IgD-negative memory B cell (primary cell): ENCODE measurements at regions not wholly inside any gene's neighbourhood (a gene's known extent, or its start where the extent isn't known, plus 50 kb on each side); places are given as distances from the start of the nearest gene placed in this dataset.

Experiments used
- H3K27ac Mint-ChIP-seq, 3 donors: one replicate each; pipeline ENCODE4 v1.8.0; 2020 to 2022; ENCODE audit warnings: mild to moderate bottlenecking in 3 of 3, mixed read lengths in 3 of 3, moderate library complexity in 1 of 3
- H3K27me3 Mint-ChIP-seq: one replicate; pipeline ENCODE4 v1.8.0; 2021; ENCODE audit warnings: mixed read lengths
- H3K36me3 Mint-ChIP-seq: one replicate; pipeline ENCODE4 v1.8.0; 2020; ENCODE audit warnings: mild to moderate bottlenecking, mixed read lengths
- H3K4me1 Mint-ChIP-seq, 3 donors: one replicate each; pipeline ENCODE4 v1.8.0; 2020 to 2022; ENCODE audit warnings: mixed read lengths in 3 of 3, mild to moderate bottlenecking in 1 of 3
- H3K4me3 Mint-ChIP-seq, 4 donors: one replicate each; pipeline ENCODE4 v1.8.0; 2020 to 2022; ENCODE audit warnings: mild to moderate bottlenecking in 4 of 4, mixed read lengths in 4 of 4, moderate library complexity in 3 of 4
- H3K9me3 Mint-ChIP-seq, 3 donors: one replicate each; pipeline ENCODE4 v1.8.0; 2020 to 2021; ENCODE audit warnings: mixed read lengths in 3 of 3, mild to moderate bottlenecking in 1 of 3

DNA sequence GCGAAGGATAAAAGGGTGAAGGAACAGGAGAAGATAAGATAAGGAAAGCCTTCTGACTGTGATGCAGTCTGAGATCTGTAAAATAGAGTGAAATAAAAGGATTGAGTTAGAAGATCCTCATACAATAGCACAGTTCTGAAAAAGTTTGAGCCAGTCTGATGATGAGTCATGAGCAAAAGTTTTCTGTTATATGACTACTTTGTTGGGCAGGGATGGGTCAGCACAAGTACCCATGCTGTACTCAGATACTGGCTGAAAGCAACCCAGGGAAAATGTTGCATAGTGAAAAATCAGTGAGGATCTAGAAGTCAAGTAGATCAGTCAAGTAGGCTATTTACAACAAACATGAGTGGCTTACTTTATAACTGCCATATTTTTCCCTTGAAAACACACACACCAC, 253.5 kb downstream of the PCDH10 start:
- no peak overlapping the region for H3K4me3 Mint-ChIP-seq
- H3K36me3 Mint-ChIP-seq = no peaks in the 10 kb centered on the region
- no peak overlapping the region for H3K27ac Mint-ChIP-seq
- H3K27me3 Mint-ChIP-seq = no peaks in the 10 kb centered on the region
- H3K4me1 Mint-ChIP-seq = no peaks in the 10 kb centered on the region
- H3K9me3 Mint-ChIP-seq = peaks cover 2 to 17% (median 3%) of the 10 kb centered on the region in 3 donors

- Mint-ChIP-seq H3K36me3 (no peaks in the 10 kb centered on the region), H3K4me1 (no peaks in the 10 kb centered on the region), H3K4me3 (no peak overlapping the region), H3K9me3 (peaks cover 1 to 11% (median 3%) of the 10 kb centered on the region in 3 donors), H3K27ac (no peak overlapping the region), H3K27me3 (no peaks in the 10 kb centered on the region)
Observed at GRCh38 chr4:133394971-133395627, 246.0 kb downstream of the PCDH10 start.

DNA sequence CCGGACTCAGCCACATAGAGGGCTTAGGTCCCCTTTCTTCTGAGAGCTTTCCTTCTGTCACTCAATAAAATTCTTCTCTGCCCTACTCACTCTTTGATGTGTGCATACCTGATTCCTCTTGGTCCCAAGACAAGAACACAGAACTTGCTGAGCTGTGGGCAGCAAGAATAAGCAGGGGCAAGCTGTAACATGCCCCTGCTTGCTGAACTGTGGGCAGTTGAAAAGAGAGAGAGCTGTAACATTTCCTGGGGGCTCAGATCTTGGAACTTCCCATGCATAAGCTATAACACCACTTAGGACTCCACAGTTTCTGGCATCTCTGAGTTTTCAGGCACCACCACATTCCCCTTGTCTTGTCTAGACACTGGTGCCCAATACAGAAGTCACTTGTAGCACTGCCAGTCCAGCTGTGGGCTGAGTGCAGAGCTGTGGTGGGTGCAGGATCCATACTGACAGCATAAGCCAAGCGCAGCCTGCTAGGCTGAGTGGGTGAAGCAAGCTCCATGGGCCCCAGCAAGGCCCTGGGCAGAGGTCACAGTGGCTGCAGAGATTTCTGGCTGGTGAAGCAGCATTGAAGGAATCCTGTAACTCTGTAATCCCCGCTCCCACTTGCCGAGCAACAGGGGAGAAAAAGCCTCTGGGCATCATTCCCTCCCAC, 241.2 kb downstream of the PCDH10 start:
- no peak overlapping the region for H3K27ac Mint-ChIP-seq
- H3K36me3 Mint-ChIP-seq = no peaks in the 10 kb centered on the region
- H3K9me3 Mint-ChIP-seq = peaks cover 0 to 3% (median 1%) of the 10 kb centered on the region in 3 donors
- H3K27me3 Mint-ChIP-seq = no peaks in the 10 kb centered on the region
- no peak overlapping the region for H3K4me3 Mint-ChIP-seq
- no peaks in the 10 kb centered on the region for H3K4me1 Mint-ChIP-seq

- no peaks in the 10 kb centered on the region for H3K4me1 Mint-ChIP-seq
- no peaks in the 10 kb centered on the region for H3K36me3 Mint-ChIP-seq
- H3K27me3 Mint-ChIP-seq = no peaks in the 10 kb centered on the region
- H3K27ac Mint-ChIP-seq = no peak overlapping the region
- peaks cover 0 to 3% (median 0%) of the 10 kb centered on the region in 3 donors for H3K9me3 Mint-ChIP-seq
- no peak overlapping the region for H3K4me3 Mint-ChIP-seq
Observed at GRCh38 chr4:133389029-133389428, 239.9 kb downstream of the PCDH10 start.

DNA sequence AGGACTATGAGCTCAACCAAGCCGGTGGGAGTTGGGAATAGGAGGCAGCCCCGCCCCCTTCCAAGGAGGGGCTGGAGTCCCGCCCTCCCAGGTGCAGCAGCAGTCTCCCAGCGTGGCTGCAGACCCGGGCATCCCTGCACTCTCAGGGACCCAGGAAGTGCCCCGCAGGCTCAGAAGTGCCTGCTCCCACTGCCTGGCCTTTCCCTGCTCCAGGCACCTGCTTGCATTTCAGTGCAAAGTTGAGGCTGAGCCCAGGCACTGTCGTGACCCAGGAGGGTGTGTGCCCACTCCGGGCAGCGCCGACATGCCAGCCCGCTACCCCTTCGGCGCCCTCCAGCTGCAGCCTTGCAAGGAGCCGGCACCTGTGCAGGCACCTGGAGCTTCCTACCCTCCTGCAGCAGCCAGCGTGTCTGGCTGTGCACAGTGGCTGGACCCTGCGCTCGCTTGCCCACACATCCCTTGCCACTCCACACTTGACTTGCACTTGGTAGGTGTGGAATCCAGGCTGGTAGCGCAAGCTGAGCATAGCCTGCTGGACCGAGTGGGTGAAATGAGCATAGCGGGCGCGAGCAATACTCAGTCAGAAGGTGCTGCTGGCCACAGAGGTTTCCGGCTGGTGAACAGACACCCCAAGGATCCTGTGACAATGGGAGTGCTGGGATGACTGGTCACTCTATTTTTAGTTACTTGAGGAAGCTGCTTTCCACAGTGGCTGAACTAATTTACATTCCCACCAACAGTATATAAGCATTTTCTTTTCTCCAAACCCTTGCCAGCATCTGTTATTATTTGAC, 236.3 kb downstream of the PCDH10 start:
- H3K4me3 Mint-ChIP-seq = no peak overlapping the region
- no peaks in the 10 kb centered on the region for H3K27me3 Mint-ChIP-seq
- H3K9me3 Mint-ChIP-seq = peaks cover 0 to 2% (median 0%) of the 10 kb centered on the region in 3 donors
- no peaks in the 10 kb centered on the region for H3K4me1 Mint-ChIP-seq
- H3K27ac Mint-ChIP-seq = no peak overlapping the region
- no peaks in the 10 kb centered on the region for H3K36me3 Mint-ChIP-seq

GRCh38 chr4:133379681-133380438, 230.8 kb downstream of the PCDH10 start:
- Mint-ChIP-seq H3K27ac (no peak overlapping the region), H3K4me1 (no peaks in the 10 kb centered on the region), H3K9me3 (peaks cover 0 to 7% (median 0%) of the 10 kb centered on the region in 3 donors), H3K36me3 (no peaks in the 10 kb centered on the region), H3K4me3 (no peak overlapping the region), H3K27me3 (no peaks in the 10 kb centered on the region)

GRCh38 chr4:133377286-133377685, 228.2 kb downstream of the PCDH10 start:
- Mint-ChIP-seq H3K4me1 (no peaks in the 10 kb centered on the region), H3K36me3 (no peaks in the 10 kb centered on the region), H3K27me3 (no peaks in the 10 kb centered on the region), H3K9me3 (peaks cover 0 to 7% (median 0%) of the 10 kb centered on the region in 3 donors), H3K27ac (no peak overlapping the region), H3K4me3 (no peak overlapping the region)

DNA sequence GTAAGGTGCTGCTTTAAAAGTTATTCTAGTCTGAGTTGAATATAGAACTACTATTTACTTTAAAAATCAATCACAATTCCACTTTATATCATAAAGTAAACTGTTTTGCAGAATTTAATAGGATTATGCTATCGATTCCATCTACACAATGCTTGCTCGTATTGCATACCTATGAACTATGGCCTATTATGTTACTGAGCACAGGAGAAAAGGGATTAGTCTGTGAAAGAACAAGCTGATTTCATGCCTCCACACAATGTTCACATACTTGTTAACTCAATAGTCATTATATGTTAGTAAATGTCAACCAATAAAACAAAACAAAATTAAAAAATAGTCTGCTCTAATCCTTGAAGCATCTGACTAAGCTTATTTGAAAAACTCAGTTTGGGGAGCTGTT, 223.6 kb downstream of the PCDH10 start:
- no peak overlapping the region for H3K27ac Mint-ChIP-seq
- peaks cover 0 to 7% (median 0%) of the 10 kb centered on the region in 3 donors for H3K9me3 Mint-ChIP-seq
- no peaks in the 10 kb centered on the region for H3K36me3 Mint-ChIP-seq
- no peak overlapping the region for H3K4me3 Mint-ChIP-seq
- H3K4me1 Mint-ChIP-seq = no peaks in the 10 kb centered on the region
- no peaks in the 10 kb centered on the region for H3K27me3 Mint-ChIP-seq

GRCh38 chr4:133355633-133356032, 206.5 kb downstream of the PCDH10 start:
- H3K4me3 Mint-ChIP-seq = no peak overlapping the region
- no peaks in the 10 kb centered on the region for H3K4me1 Mint-ChIP-seq
- H3K9me3 Mint-ChIP-seq = peaks cover 3 to 32% (median 4%) of the 10 kb centered on the region in 3 donors
- no peak overlapping the region for H3K27ac Mint-ChIP-seq
- H3K36me3 Mint-ChIP-seq = no peaks in the 10 kb centered on the region
- no peaks in the 10 kb centered on the region for H3K27me3 Mint-ChIP-seq

GRCh38 chr4:133347409-133347808, 198.3 kb downstream of the PCDH10 start:
- Mint-ChIP-seq H3K4me1 (no peaks in the 10 kb centered on the region), H3K27me3 (no peaks in the 10 kb centered on the region), H3K36me3 (no peaks in the 10 kb centered on the region), H3K9me3 (peaks cover 0 to 21% (median 0%) of the 10 kb centered on the region in 3 donors), H3K4me3 (no peak overlapping the region), H3K27ac (no peak overlapping the region)

GRCh38 chr4:133324491-133324890, 175.4 kb downstream of the PCDH10 start:
- H3K36me3 Mint-ChIP-seq = peaks cover 3% of the 10 kb centered on the region
- H3K27me3 Mint-ChIP-seq = no peaks in the 10 kb centered on the region
- H3K9me3 Mint-ChIP-seq = peaks cover 2 to 9% (median 3%) of the 10 kb centered on the region in 3 donors
- H3K4me1 Mint-ChIP-seq = no peaks in the 10 kb centered on the region
- H3K27ac Mint-ChIP-seq = no peak overlapping the region
- H3K4me3 Mint-ChIP-seq = no peak overlapping the region

DNA sequence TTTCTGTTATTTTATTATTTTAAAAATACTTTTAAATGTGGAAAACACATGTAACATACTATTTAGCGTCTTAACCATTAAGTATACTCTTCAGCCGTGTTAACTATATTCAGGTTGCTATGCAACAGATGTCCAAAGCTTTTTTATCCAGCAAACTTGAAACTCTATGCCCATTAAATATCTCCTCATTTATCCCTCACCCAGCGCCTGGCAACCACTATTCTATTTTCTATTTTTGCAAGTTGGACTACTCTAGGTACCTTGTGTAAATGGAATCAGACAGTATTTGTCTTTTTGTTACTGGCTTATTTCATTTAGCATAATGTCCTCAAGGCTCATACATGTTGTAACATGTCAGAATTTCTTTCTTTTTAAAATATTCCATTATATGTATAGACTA, 174.6 kb downstream of the PCDH10 start:
- Mint-ChIP-seq H3K4me1 (no peaks in the 10 kb centered on the region), H3K27me3 (no peaks in the 10 kb centered on the region), H3K9me3 (peaks cover 2 to 4% (median 2%) of the 10 kb centered on the region in 3 donors), H3K36me3 (peaks cover 3% of the 10 kb centered on the region), H3K27ac (no peak overlapping the region), H3K4me3 (no peak overlapping the region)

- Mint-ChIP-seq H3K9me3 (peaks cover 0 to 2% (median 0%) of the 10 kb centered on the region in 3 donors), H3K4me3 (no peak overlapping the region), H3K4me1 (no peaks in the 10 kb centered on the region), H3K36me3 (peaks cover 3% of the 10 kb centered on the region), H3K27ac (no peak overlapping the region), H3K27me3 (no peaks in the 10 kb centered on the region)
Observed at GRCh38 chr4:133320576-133321170, 171.6 kb downstream of the PCDH10 start.

DNA sequence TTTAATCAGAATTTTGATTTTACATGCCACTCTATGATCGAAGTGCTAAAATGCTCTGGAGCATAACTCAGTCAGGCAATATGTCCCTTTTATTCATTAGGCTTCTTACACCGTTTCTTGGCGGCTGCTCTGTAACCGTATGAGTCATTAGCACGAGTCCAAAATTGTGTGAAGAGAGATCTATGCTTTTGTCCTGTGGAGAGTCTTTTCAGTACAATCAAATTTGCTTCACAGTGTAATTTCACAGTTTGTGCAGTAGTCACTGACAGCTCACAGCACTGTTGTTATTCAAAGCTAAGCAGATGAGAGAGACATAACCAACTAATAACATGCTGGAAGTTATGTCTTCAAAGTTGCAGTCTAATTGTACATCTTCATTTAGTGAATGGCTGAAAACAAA, 167.8 kb downstream of the PCDH10 start:
- no peaks in the 10 kb centered on the region for H3K36me3 Mint-ChIP-seq
- H3K27ac Mint-ChIP-seq = no peak overlapping the region
- H3K4me1 Mint-ChIP-seq = no peaks in the 10 kb centered on the region
- no peaks in the 10 kb centered on the region for H3K27me3 Mint-ChIP-seq
- H3K9me3 Mint-ChIP-seq = peaks cover 0 to 2% (median 0%) of the 10 kb centered on the region in 3 donors
- no peak overlapping the region for H3K4me3 Mint-ChIP-seq
